HG02884 (cell line): ENCODE measurements at regions not wholly inside any gene's neighbourhood (a gene's known extent, or its start where the extent isn't known, plus 50 kb on each side); places are given as distances from the start of the nearest gene placed in this dataset.
"Not testable (repeated sequence)": the region's sequence is repeated elsewhere in the genome, so short reads cannot be mapped to it uniquely, and the experiment has no call there.

Source experiments
- ATAC-seq: cut with Tn5 transposase; IDR thresholded peaks from one replicate; pipeline ENCODE4 v1.9.1; 2021; ENCODE audit warnings: mild to moderate bottlenecking, moderate library complexity; ENCODE audit not compliant: unreplicated experiment

DNA sequence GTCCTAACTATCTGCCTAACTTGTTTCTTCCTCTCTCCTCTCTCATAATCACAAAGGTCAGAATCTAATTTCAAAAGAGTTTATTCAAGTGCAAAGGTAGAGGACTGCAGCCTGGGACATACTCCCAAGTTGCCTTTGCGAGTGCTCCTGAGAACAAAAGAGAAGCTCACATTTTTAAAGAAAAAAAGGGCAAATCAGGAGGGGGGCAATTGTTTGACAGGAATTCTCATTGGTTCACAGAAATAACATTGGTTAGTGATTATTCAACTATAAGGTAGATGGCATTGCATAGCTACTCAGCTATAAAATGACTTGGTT is 108.1 kb upstream of the RAI14 start:
- ATAC-seq, result no peak

DNA sequence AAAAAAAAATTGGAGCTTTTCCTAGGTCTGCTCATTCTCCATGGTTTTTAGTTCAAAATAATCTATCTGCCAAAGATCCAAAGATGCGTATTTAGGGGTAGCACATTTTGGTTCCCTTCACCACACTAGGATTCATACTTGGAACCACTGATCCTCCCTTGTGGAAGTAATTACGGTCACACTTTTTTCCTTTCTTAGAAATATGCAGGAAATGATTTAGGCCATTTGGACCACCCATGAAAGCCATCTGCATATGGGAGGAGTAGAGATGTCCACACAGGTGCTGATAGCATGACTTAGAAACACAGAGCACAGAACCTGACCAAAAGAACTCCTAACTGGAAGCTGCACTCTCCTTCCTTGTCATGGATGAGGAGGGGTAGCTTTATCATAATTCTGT is 105.9 kb upstream of the RAI14 start:
- ATAC-seq, result no peak

DNA sequence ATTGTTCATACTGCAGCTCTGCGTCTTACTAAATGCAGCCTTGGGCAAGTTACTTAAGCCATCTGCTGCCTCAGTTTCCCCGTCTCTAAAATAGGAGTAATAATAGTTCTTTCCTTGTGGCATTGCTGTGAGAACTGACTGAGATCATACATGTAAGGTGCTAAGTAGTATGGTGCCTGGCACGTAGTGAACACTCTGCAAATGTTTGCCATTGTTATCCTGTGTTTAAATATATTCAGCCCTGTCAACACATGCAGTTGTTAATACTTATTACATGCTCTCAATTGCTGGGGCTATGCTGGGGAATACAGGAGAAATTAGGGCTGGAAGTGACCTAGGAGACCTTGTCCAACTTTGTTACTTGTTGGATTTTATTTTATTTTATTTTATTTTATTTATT is 105.2 kb upstream of the RAI14 start:
- ATAC-seq, result no peak

DNA sequence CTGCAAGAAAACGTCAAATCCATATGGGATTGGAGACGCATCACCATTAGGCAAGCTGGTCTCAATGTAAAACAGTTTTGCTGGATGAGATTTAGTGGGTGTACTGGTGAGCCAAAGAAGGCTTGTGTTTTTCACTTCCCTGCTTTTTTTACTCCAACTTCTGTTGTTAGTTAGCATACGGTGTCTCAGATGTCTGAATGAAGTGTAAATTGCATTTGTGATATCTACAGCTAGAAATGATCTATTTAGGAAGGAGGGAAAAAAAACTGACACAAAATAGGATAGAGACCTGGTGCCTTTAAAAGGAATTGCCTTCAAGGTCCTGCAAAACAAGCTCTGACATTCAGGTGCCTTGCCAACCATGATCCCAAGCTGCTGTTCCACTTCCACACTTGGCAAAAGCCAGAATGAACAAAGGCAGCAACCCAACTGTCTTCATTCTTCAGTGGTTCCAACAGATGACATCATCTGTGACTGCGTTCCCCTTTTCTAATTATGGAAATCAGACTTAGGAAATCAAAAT is 104.2 kb upstream of the RAI14 start:
- ATAC-seq, result no peak

DNA sequence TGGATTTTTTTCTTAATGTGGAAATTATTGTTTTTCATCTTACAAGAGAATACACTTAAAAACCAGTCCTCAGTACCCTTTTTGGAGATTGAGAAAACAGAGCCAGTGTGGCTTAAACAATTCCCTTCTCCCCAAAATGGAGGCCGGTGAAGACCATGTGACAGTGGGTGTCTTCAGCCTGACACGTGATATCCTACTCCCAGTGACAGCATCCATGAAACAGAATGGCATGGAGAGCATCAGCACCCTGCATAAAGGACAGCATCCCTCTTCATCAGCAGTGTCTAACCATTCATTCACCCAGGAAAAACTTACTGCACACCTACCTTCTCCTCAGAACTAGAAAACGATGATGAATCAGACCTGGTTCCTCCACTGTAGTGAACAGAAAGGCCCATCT is 103.4 kb upstream of the RAI14 start:
- no peak for ATAC-seq

DNA sequence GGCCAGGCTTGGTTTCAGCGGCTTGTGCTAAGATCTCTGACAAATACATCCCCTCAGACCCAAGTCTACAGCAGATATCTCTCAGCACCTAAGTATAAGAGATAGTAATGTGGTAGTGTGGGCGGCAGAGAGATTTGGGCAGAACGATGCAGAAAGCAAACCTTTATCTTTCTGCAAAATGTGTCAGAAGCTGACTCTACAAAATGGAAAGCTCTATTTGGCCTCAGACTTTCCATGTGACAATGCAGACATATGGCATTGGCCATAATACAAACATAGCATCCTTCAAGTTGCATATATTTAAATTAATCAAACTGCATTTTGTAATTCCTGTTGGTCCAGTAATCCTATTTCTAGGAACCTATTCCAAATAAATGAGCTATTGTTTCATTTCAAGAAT is 102.5 kb upstream of the RAI14 start:
- no peak for ATAC-seq

DNA sequence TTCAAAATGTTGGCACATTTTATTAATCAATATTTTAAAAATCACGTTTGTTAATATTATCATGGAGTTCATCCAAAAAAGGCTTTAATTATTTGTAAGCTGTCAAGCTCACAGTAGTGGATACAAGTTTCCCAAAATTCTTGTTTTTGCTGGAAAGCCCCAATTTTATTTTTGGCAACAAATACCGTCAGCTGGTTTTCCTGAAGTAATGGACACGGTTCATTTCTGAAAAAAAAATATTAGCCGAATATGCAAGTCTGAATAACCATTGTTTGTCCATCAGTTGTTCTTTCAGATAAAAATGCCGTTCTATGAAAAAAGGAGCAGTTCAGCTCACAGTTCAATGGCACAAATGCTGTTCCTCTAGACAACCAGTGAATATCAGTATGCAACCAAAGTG is 101.5 kb upstream of the RAI14 start:
- ATAC-seq, result no peak

DNA sequence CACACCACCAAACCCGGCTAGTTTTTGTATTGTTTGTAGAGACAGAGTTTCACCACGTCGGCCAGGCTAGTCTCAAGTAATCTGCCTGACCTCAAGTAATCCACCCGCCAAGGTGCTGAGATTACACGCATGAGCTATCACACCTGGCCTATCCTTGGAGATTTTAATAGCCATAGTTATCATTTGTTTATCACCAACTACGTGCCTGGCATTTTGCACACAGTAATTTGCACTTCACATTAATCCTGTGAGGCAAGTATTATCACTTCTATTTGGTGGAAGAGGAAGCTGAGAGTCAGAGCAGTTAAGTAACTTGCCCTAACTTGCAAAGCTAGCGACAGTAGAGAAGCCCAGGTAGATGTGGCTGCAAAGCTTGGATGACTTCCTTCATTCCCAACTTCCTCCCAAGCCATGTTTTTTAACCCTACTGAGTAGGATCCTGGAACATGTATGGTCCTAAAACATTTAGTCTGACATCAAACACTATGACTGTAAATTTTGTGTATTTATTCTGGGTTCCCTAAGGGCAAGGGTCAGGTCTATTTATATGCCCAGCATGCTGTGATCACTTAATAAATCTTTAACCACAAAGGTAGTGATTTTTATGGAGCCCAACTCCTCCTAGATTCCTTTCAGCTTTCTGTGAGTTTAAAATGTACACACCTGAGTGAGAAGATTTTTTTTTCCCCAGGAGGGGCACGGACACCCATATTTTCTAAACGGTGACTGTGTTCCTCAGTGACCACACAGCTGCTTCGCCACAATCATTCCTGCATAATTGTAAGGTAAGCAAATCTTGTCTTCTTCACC is 100.2 kb upstream of the RAI14 start:
- ATAC-seq, result no peak

DNA sequence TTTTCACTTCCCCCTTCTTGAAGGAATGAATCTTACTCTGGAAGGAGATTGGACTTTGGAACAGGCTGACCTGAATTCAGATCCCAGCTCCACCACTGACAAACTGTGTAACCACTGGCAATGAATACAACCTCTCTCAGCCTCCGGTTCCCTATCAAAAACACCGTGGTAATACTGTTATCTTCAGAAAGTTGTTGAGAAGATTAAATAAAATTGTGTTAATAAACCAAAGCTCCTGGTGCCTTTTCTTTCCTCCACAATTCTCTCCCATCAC is 99.7 kb upstream of the RAI14 start:
- ATAC-seq, result no peak

DNA sequence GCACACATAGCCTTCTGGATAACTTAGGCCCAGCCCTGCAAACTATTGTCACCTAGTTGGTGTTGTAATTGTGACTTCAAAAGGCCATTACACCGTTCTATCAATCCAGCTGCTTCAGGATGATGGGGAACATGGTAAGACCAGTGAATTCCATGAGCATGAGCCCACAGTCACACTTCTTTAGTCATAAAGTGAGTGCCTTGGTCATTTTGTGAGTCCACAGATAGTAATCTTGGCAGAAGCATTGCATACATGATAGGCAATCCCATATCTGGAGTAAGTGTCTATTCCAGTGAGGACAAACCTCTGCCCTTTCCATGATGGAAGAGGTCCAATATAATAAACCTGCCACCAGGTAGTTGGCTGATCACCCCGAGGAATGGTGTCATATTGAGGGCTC is 94.5 kb upstream of the RAI14 start:
- ATAC-seq, result not testable (repeated sequence)

DNA sequence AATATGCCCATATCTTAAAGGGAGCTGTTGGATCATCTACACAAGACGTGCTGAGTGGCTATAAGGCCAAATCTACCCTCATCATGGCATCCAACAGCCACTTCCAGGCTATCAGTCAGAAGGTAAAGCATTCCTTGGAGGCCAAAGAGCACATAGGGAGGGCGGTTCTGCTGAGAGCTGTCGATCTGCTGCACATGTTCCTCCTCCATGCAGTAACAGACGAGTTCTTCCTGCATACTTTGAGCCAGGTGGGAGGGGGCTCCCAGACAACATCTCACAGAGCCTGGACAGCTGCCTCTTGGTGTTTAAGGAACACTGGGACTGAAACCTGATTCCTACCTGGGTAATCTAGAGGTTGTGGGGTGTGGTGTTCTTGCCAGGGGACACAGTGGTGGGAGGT is 93.3 kb upstream of the RAI14 start:
- ATAC-seq, result no peak

DNA sequence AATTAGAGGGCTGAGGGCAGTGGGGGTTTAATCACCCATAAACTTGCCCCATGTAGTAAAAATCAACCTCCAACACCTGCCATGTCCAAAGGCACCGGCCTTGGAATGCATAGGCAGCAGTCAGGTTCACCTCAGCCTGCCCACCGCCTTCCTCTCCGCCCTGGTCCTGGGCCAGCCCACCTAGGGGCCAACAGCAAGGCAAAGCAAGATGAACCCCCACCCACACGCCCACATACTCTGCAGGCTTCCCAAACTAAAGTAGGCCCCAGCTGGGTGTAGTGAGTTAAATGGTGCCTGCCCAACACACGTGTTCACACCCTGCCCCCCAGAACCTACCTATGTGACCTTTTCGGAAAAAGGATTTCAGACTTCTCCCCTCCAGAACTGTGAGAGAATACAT is 92.9 kb upstream of the RAI14 start:
- no peak for ATAC-seq

DNA sequence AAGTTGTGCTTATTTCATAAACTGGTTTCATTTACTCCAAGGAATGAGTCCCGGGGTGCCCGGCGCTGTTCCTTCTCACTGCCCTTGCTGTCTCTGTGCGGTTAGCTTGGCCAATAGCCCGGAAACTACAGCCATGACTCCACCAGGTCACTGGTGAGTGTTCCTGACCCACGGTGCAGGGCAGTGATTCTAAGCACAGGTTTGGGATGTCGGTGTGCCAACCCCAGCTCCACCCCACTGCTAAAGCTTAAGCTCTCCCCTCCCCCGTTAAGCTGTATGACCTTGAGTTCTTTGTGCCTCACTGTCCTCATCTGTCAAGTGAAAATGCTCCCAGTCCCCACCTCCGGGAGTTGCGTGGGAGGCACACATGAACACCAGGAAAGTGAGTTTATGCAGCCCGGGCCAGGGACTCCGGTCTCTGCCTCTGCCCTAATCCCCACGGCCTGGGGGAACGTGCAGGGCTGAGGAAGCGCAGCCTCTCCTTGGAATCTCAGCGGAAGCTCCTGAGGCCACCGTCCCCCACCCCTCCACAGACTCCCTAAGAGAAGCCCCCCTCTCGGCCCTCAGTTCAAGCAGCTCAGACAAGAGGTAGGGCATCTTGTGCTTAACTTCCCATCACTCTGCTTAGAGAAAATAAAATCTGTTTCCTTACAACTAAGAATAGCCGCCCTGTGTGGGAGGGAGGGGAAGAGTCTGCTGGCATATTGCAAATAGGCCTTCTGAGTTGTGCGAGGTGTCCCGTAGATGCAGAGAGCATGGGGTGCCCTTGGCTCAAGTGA is 92.0 kb upstream of the RAI14 start:
- no peak for ATAC-seq

DNA sequence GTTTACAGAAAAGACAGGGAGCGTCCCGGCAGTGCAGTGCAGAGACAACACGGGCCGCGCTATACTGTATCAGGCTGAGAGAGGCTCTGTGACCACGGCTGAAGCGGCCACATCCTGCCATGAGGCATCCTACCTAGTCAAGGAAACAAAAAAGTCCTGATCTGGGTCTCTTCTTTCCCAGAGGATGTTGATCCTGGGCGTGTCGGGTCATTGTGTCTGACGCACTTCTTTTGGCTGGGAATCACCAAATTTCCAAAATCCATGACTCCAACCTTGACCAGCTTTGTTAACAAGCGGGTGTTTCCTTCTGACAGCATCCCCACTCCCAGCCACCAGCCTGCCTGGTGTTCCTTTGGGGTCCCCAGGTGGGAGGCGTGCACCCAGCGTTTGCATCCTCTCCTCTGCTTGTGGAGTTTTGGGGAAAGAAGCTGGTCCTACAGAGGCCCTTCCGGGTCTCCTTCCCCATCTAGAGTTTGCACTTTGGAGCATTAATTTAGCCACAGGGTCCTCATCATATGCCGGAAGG is 91.4 kb upstream of the RAI14 start:
- no peak for ATAC-seq

DNA sequence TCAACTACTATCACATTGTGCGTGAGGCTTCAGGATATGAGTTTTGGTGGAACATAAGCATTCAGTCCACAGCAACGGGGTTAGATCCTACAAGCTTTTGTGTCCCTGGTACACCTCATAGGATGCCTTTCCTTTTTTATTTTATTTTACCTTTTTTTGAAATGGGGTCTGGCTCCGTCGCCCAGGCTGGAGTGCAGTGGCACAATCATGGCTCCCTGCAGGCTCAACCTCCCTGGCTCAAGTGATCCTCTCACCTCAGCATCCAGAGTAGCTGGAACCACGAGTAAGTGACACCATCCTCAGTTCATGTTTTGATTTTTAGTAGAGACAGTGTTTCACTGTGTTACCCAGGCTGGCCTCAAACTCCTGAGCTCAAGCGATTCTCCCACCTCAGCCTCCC is 86.0 kb upstream of the RAI14 start:
- ATAC-seq, result no peak

DNA sequence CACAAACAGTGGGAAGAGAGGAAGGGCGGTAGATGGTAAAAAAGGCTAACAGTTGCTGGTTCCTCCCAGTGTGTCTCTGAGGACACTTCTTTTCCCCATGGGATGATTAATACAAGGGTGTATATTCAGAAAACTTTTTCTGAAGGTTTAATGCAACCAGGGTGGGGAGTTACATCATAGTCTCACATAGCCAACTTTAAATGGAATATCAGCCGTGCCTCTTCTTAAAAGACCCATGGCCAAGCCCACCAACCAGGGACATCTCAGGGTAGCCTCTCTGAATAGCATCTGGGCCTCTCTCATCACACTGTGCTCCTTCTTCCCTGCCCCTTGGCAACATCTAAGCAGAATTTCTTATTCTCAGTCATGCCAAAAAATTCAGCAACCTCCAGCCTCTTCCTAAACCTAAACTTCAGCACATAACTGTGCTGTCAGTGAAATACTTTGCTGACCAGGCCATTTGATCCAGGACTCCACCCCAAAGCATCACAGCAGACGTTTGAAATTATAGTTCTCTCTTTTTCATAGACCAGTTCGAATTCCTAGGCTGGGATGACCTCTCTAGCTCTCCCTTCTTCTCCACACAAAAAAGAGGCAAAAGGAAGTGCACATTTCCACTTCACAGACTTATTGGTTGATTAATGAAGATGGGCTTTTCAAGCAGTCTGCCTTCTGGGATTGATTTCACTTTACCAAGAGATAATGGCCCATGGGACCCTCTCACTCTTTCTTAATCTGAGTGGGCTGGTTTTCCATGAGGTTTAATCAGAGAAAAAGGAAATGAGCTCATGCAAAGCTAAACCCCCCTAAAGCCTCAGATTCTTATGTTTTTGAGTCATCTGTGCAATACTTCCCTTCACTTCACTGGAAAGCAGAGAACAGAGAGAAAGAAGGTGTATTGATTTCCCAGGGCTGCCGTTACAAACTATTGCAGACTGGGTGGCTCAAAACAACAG is 85.1 kb upstream of the RAI14 start:
- no peak for ATAC-seq

DNA sequence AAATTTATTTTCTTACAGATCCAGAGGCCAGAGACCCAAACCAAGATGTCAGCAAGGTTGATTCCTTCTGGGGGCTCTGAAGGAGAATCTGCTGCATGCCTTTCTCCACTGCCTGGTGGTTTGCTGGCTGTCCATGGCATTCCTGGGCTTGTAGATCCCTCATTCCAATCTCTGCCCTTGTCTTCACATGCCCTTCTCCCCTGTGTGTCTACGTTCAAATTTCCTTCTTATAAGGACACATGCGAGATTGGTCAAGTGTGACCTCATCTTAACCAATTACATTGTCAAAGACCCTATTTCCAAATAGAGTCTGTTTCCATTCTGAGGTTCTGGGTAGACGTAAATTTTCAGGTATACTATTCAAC is 84.5 kb upstream of the RAI14 start:
- no peak for ATAC-seq

DNA sequence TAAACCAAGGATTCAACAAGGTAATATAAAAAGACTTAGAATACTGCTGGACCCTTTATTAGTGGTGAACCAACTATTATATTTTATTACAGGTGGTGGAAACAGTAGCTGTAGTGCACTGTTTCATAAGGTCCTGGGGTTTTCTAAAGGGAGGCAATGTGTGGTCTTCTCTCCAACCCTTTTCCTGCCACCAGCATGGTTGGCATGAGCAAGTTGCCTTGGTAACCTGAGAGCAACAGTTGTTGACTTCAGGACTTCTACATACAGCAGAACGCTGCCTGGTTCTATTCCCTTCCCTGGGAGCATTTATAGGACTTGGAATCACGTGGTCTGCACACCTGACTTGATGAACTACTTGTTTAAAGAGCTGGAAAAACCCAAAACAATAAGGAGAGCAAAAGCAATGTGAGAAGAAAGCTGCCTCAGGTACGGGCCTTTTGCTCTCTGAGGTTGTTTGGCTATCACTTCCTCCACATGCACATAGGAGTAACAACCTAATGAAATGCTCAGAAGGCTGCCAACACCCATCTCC is 81.1 kb upstream of the RAI14 start:
- ATAC-seq, result no peak

DNA sequence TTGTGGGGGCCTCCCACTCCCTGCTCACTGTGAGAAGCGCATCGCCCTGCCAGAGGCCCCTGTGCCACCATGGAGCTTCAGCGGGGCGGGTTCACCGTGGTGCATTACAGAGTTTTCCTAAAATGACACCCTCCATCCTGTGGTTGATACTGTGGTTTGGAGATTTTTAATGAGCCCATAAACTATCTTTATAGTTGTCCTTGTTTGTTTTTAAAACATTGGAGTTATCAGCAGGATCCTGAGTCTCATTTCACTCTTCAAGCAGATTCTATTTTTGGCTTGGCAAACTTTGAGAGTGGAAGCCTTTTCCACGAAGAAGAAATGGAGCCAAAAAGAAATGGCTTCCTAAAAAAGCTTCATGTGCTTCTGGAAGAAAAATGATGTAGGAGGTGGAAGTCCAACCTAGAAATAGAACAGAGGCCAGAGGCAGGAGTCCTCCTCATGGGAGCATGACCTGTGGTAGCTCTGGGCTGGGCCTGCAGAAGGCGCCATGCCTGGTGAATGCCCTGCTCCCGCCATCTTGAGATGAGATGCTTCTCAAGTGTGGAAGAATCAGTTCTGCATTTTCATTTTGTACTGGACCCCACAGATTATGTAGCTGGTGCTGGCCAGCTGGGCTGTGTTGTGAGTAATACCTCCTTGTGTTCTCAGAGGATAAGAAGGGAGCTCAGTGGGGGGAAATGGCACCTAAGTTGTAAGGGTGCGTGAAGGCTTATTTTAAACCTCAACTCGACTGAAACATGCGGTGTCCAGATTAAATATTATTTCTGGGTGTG is 79.0 kb upstream of the RAI14 start:
- no peak for ATAC-seq

DNA sequence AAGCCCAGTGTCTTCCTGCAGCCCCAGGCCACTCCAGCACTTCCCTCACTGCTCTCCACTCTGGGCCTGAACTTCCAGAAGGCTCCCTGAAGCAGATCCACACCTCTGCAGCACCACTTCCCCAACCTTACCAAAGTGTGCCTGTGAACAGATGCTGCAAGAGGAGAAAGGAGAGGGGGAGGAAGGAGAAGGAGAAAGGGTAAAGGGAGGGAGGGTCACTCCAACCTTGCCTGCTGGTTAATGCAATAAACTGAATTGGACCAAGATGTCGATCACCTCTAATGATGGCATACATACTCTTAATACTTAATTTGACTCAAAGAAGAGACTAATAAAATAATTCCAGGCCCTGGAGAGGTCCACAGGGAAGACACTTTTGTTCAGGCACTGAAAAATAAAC is 77.2 kb upstream of the RAI14 start:
- ATAC-seq, result no peak
